Transverse colon (tissue), 4 donors: ENCODE measurements at regions not wholly inside any gene's neighbourhood (a gene's known extent, or its start where the extent isn't known, plus 50 kb on each side); places are given as distances from the start of the nearest gene placed in this dataset.

ENCODE experiments used
- EP300 ChIP-seq: sonication (generic); formaldehyde crosslinking; IDR thresholded peaks from one replicate; pipeline ENCODE4 v1.6.1; 2017; ENCODE audit warnings: antibody characterized with exemption, low read depth
- POLR2A ChIP-seq: fragments of 450-650 bp; IDR thresholded peaks from one replicate; pipeline ENCODE4 v1.6.1; 2016; ENCODE audit warnings: antibody characterized with exemption, mild to moderate bottlenecking, moderate library complexity
- POLR2AphosphoS5 ChIP-seq, 3 donors: sonication (generic); formaldehyde crosslinking; IDR thresholded peaks; one replicate each; pipeline ENCODE4 v1.6.1; 2016; ENCODE audit warnings: antibody characterized with exemption in 3 of 3
- TF ChIP-seq, protein P1 (sequence below), 5 experiments: fragments of 200-600 bp in 3 of 5; fragments of 450-650 bp in 2 of 5; sonication (generic) in 3 of 5; IDR thresholded peaks; 1 replicate in 2 of 5; 2 replicates in 3 of 5; pipeline ENCODE4 v1.5.1; 2016 to 2017; ENCODE audit warnings: antibody characterized with exemption in 5 of 5, inconsistent platforms in 3 of 5, mild to moderate bottlenecking in 2 of 5, moderate library complexity in 1 of 5

DNA sequence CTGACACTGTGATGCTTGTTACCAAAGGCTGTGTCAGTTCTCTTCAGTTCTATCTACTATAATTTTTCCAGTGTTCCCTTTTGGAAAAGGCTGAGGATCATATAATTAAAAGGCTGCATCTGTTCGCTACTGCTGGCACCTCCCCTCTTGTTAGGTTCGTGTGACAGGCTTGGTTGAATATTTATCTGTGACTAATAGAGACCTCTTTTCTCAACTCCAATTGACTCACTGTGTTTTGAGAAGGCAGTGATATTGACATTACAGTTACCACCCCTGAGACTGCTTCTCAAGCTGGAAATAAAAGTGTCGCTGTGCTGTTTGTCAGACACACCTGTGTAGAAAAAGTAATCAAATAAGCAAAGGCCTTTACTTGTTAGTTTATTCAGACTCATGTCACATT lies 205.5 kb upstream of the KCNH7 start:
- TF ChIP-seq, protein P1, sequence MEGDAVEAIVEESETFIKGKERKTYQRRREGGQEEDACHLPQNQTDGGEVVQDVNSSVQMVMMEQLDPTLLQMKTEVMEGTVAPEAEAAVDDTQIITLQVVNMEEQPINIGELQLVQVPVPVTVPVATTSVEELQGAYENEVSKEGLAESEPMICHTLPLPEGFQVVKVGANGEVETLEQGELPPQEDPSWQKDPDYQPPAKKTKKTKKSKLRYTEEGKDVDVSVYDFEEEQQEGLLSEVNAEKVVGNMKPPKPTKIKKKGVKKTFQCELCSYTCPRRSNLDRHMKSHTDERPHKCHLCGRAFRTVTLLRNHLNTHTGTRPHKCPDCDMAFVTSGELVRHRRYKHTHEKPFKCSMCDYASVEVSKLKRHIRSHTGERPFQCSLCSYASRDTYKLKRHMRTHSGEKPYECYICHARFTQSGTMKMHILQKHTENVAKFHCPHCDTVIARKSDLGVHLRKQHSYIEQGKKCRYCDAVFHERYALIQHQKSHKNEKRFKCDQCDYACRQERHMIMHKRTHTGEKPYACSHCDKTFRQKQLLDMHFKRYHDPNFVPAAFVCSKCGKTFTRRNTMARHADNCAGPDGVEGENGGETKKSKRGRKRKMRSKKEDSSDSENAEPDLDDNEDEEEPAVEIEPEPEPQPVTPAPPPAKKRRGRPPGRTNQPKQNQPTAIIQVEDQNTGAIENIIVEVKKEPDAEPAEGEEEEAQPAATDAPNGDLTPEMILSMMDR (IDR thresholded peaks at IDR 0.05): no peak
- TF ChIP-seq POLR2A (no peak), EP300 (no peak), POLR2AphosphoS5 (IDR thresholded peaks at IDR 0.05) (no peak)
